Common myeloid progenitor, CD34-positive (primary cell): ENCODE measurements at regions not wholly inside any gene's neighbourhood (a gene's known extent, or its start where the extent isn't known, plus 50 kb on each side); places are given as distances from the start of the nearest gene placed in this dataset.
A peak's percentile ranks its signal among the peaks of the same experiment; 100 is the strongest.

Experiments used
- CTCF ChIA-PET: fragments of 350-600 bp; sonication (Branson Sonifier 250); formaldehyde crosslinking; loops from one replicate; lab custom pipeline; 2021; ENCODE audit warnings: antibody characterized with exemption; lab: Charles Lee
- POLR2A ChIA-PET: fragments of 350-600 bp; sonication (Branson Sonifier 250); formaldehyde crosslinking; loops from one replicate; lab custom pipeline; 2021; ENCODE audit warnings: antibody characterized with exemption; lab: Charles Lee
- DNase-seq, 3 donors: peaks; one replicate each; pipeline versions ENCODE4 v3.0.0 to v3.0.0-alpha.2; 2013
- H3K27ac ChIP-seq, 2 experiments: 1 replicate in 1 of 2; 2 replicates in 1 of 2; pipeline ENCODE4 v1.7.0; 2013; ENCODE audit warnings: inconsistent platforms in 2 of 2, low read length in 2 of 2, mild to moderate bottlenecking in 2 of 2, low read depth in 1 of 2, moderate library complexity in 1 of 2; ENCODE audit not compliant: severe bottlenecking in 2 of 2, insufficient read depth in 1 of 2, poor library complexity in 1 of 2
- H3K27me3 ChIP-seq, 5 experiments: replicated peaks in 2 of 5; 1 replicate in 3 of 5; 2 replicates in 2 of 5; pipeline versions ENCODE4 v1.6.1 to v1.7.0; 2013; ENCODE audit warnings: low read length in 4 of 5, mild to moderate bottlenecking in 2 of 5, moderate library complexity in 2 of 5, inconsistent platforms in 1 of 5; ENCODE audit not compliant: insufficient read depth in 5 of 5, control insufficient read depth in 4 of 5
- H3K36me3 ChIP-seq, 4 experiments: 1 replicate in 2 of 4; 2 replicates in 2 of 4; pipeline versions ENCODE4 v1.6.1 to v1.7.0; 2013; ENCODE audit warnings: low read length in 3 of 4, control low read depth in 1 of 4, mild to moderate bottlenecking in 1 of 4; ENCODE audit not compliant: control insufficient read depth in 4 of 4, insufficient read depth in 4 of 4
- H3K4me1 ChIP-seq, 4 experiments: 1 replicate in 3 of 4; 2 replicates in 1 of 4; pipeline versions ENCODE4 v1.6.1 to v1.7.1; 2013; ENCODE audit warnings: low read length in 3 of 4, mild to moderate bottlenecking in 3 of 4, control low read depth in 1 of 4, inconsistent platforms in 1 of 4, moderate library complexity in 1 of 4; ENCODE audit not compliant: control insufficient read depth in 4 of 4, insufficient read depth in 4 of 4; ENCODE audit errors: control extremely low read depth in 1 of 4
- H3K4me3 ChIP-seq, 7 experiments: 1 replicate in 4 of 7; 2 replicates in 3 of 7; pipeline versions ENCODE4 v1.5.1 to v1.7.0; 2013; ENCODE audit warnings: mild to moderate bottlenecking in 7 of 7, low read length in 6 of 7, moderate library complexity in 6 of 7, inconsistent platforms in 2 of 7, low read depth in 2 of 7, control low read depth in 1 of 7; ENCODE audit not compliant: insufficient read depth in 4 of 7, control insufficient read depth in 1 of 7; ENCODE audit errors: extremely low read depth in 1 of 7
- H3K9me3 ChIP-seq, 5 experiments: 1 replicate in 4 of 5; 2 replicates in 1 of 5; pipeline versions ENCODE4 v1.6.1 to v1.7.1; 2013; ENCODE audit warnings: low read length in 4 of 5, mild to moderate bottlenecking in 2 of 5, inconsistent platforms in 1 of 5, low read depth in 1 of 5, moderate library complexity in 1 of 5; ENCODE audit not compliant: control insufficient read depth in 4 of 5, insufficient read depth in 2 of 5; ENCODE audit errors: control extremely low read depth in 1 of 5
- WGBS: methylation state at CpG from one replicate; pipeline ENCODE4 v1.1.5; 2013; ENCODE audit not compliant: insufficient coverage; 5-methylcytosine and 5-hydroxymethylcytosine counted together

GRCh38 chr5:125331987-125332598 is 585.7 kb upstream of the ZNF608 start:
- CTCF ChIA-PET = no interaction called here
- POLR2A ChIA-PET = no interaction called here
- DNase-seq = peak; percentile 44 to 88 (median 82)
- no peak overlapping the region for H3K27ac ChIP-seq
- no CpG with 5 or more reads among the region's 1 CpG for WGBS
- no peak overlapping the region for H3K4me3 ChIP-seq
- H3K9me3 ChIP-seq = peaks cover 0 to 3% (median 0%) of the 10 kb centered on the region in 5 experiments
- H3K36me3 ChIP-seq = no peaks in the 10 kb centered on the region
- peaks cover 0 to 10% (median 0%) of the 10 kb centered on the region in 4 experiments for H3K4me1 ChIP-seq
- no peaks in the 10 kb centered on the region for H3K27me3 ChIP-seq

DNA sequence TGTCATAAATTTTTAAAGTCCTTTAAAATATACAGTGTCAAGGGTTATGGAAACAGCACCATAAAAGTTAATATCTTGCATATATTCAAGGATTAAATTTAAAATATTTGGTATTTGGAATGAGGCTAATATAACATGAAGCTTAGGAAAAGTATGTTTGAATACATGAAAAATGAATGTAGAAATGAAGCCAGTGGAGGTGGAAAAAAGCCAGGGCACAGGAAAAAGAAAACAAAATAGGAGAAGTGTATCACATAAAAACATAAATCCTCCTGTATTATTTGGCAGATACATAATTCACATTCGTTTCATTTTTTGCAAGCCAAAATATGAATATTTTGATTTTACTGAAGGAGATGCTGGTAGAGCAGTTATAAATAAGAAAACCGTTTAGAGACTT is 587.0 kb upstream of the ZNF608 start:
- ChIA-PET CTCF (interaction anchor here (0.6 to 0.7 kb wide), 2 partner anchors 79 to 328 kb away, joined by 3 to 4 read pairs; no protein-coding TSS in a partner anchor), POLR2A (no interaction called here)
- no peak for DNase-seq
- Histone ChIP-seq H3K4me1 (peaks cover 0 to 10% (median 0%) of the 10 kb centered on the region in 4 experiments), H3K36me3 (no peaks in the 10 kb centered on the region), H3K4me3 (no peak overlapping the region), H3K27me3 (no peaks in the 10 kb centered on the region), H3K27ac (no peak overlapping the region), H3K9me3 (peaks cover 0 to 3% (median 0%) of the 10 kb centered on the region in 5 experiments)
- WGBS = no CpG with 5 or more reads among the region's 2 CpGs

DNA sequence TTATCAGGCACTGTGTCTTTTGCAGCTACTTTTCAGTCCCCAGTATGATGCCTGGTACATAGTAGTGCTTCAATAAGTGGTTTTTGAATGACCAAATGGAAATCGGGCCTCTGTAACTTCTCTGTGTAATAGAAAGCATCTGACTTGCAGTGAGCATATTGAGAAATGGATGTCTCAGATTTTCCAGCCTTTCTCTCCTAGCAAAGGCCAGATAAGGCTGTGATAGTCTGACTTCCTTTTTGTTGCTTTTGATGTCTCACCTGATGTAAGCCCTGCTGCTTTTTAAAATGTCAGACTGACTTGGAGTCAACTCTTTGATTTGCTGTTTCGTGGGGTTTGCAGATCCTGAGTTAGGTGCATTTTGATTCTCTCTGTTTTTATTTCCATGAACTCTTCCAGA is 590.0 kb upstream of the ZNF608 start:
- DNase-seq = no peak
- Histone ChIP-seq H3K36me3 (no peaks in the 10 kb centered on the region), H3K27ac (no peak overlapping the region), H3K4me3 (no peak overlapping the region), H3K4me1 (peaks cover 0 to 10% (median 0%) of the 10 kb centered on the region in 4 experiments), H3K9me3 (no peaks in the 10 kb centered on the region), H3K27me3 (no peaks in the 10 kb centered on the region)
- 50% methylated on average over 2 of the region's 2 CpGs for WGBS
- POLR2A ChIA-PET = no interaction called here
- CTCF ChIA-PET = no interaction called here

DNA sequence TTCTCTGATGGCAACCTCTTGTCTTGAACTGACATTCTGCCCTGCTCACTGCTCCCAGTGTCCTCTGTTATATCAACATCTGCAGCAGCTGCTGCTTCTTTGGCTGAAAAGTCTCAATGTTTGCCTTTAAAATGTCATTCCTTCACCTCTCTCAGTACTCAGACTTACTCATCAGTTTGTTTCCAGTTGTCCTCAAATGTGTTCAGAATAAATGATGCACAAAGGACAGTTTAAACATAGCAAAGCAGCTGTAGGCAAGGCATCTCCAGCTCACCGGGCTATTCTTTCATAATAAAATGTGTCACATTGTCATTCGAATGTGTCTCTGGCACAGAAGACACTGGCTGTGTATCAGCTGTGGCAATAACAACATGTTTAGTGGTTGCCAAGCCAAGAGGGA is 590.9 kb upstream of the ZNF608 start:
- no peak for DNase-seq
- Histone ChIP-seq H3K27ac (no peak overlapping the region), H3K36me3 (no peaks in the 10 kb centered on the region), H3K4me1 (peaks cover 0 to 4% (median 0%) of the 10 kb centered on the region in 4 experiments), H3K27me3 (no peaks in the 10 kb centered on the region), H3K9me3 (no peaks in the 10 kb centered on the region), H3K4me3 (no peak overlapping the region)
- CTCF ChIA-PET = no interaction called here
- WGBS = no CpG with 5 or more reads among the region's 2 CpGs
- POLR2A ChIA-PET = no interaction called here

- Histone ChIP-seq H3K27me3 (no peaks in the 10 kb centered on the region), H3K4me3 (no peak overlapping the region), H3K36me3 (no peaks in the 10 kb centered on the region), H3K4me1 (no peaks in the 10 kb centered on the region), H3K9me3 (no peaks in the 10 kb centered on the region), H3K27ac (no peak overlapping the region)
- CTCF ChIA-PET = no interaction called here
- POLR2A ChIA-PET = no interaction called here
- WGBS = no CpG with 5 or more reads among the region's 2 CpGs
- no peak for DNase-seq
Measured at GRCh38 chr5:125338440-125339174, 592.2 kb upstream of the ZNF608 start.

GRCh38 chr5:125341436-125341835 is 595.0 kb upstream of the ZNF608 start:
- no peak for DNase-seq
- Histone ChIP-seq H3K36me3 (no peaks in the 10 kb centered on the region), H3K4me3 (no peak overlapping the region), H3K9me3 (no peaks in the 10 kb centered on the region), H3K4me1 (peaks cover 0 to 4% (median 0%) of the 10 kb centered on the region in 4 experiments), H3K27ac (no peak overlapping the region), H3K27me3 (no peaks in the 10 kb centered on the region)
- 71% methylated on average over 1 of the region's 1 CpG for WGBS
- ChIA-PET CTCF (no interaction called here), POLR2A (no interaction called here)

DNA sequence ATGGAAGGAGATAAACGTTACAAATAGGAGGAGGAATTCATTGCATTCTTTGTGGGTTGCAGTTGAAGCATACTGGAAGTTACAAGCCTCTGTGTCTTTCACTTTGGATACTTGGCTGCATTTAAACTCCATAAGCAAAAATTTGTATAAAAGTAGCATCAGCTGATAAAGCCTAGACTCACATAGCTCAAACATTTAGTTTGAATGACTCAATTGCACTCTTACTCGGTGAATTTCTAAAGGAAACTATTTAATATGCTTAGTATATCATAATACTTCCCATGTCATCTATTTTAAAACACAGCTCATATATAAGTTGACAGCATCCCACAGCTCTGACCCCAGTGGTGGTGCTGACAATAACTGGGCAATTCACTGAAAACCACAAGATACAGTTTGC is 596.6 kb upstream of the ZNF608 start:
- Histone ChIP-seq H3K27me3 (no peaks in the 10 kb centered on the region), H3K9me3 (no peaks in the 10 kb centered on the region), H3K4me1 (peaks cover 0 to 14% (median 3%) of the 10 kb centered on the region in 4 experiments), H3K4me3 (no peak overlapping the region), H3K36me3 (no peaks in the 10 kb centered on the region), H3K27ac (no peak overlapping the region)
- CTCF ChIA-PET = no interaction called here
- POLR2A ChIA-PET = interaction anchor here (0.6 kb wide), 1 partner anchor 398 kb away, joined by 3 read pairs; no protein-coding TSS in a partner anchor
- no CpG with 5 or more reads among the region's 2 CpGs for WGBS
- no peak for DNase-seq
